ENCODE measurements at regions not wholly inside any gene's neighbourhood (a gene's known extent, or its start where the extent isn't known, plus 50 kb on each side); places are given as distances from the start of the nearest gene placed in this dataset.

- no peak for TF ChIP-seq POLR2A (IDR thresholded peaks at IDR 0.05)
- intact Hi-C loops (cut with DNase I; ENCODE audit: low total_unique reads) = no loop called here
- no peak overlapping the region for H3K4me3 ChIP-seq (ENCODE audit: low read depth, poor library complexity, severe bottlenecking)
- no peak for DNase-seq (ENCODE audit: low spot score in 2 of 2)
These were observed 397.9 kb upstream of the GOLIM4 start for GRCh38 chr3:168493412-168494205.

GRCh38 chr3:168490981-168491380 lies 395.3 kb upstream of the GOLIM4 start:
- TF ChIP-seq CTCF (IDR thresholded peaks at IDR 0.05) (no peak), POLR2A (IDR thresholded peaks at IDR 0.05) (no peak)

GRCh38 chr3:168489301-168489700 lies 393.6 kb upstream of the GOLIM4 start:
- H3K4me3 ChIP-seq (ENCODE audit: low read depth, poor library complexity, severe bottlenecking) = no peak overlapping the region
- intact Hi-C loops (cut with DNase I; ENCODE audit: low total_unique reads) = no loop called here
- no peak for TF ChIP-seq POLR2A (IDR thresholded peaks at IDR 0.05)
- no peak for TF ChIP-seq CTCF (IDR thresholded peaks at IDR 0.05)
- no peak for DNase-seq (ENCODE audit: low spot score in 2 of 2)

More at GRCh38 chr3:168490981-168491380, 395.3 kb upstream of the GOLIM4 start:
- WGBS, 2 donors = 47 to 48% methylated on average over 1 of the region's 1 CpG
- H3K4me3 ChIP-seq (ENCODE audit: low read depth, poor library complexity, severe bottlenecking) = no peak overlapping the region
- DNase-seq (ENCODE audit: low spot score in 2 of 2) = no peak
- intact Hi-C loops (cut with DNase I; ENCODE audit: low total_unique reads) = no loop called here

- intact Hi-C loops (cut with DNase I; ENCODE audit: low total_unique reads) = no loop called here
- WGBS, 2 donors = 28 to 39% methylated on average over 2 of the region's 2 CpGs
- no peak for DNase-seq (ENCODE audit: low spot score in 2 of 2)
- no peak for TF ChIP-seq POLR2A (IDR thresholded peaks at IDR 0.05)
- TF ChIP-seq CTCF (IDR thresholded peaks at IDR 0.05) = no peak
- no peak overlapping the region for H3K4me3 ChIP-seq (ENCODE audit: low read depth, poor library complexity, severe bottlenecking)
These were observed 390.2 kb upstream of the GOLIM4 start for GRCh38 chr3:168485936-168486335.

- no peak for DNase-seq (ENCODE audit: low spot score in 2 of 2)
- 83 to 85% methylated on average over 11 of the region's 11 CpGs for WGBS, 2 donors
- no peak overlapping the region for H3K4me3 ChIP-seq (ENCODE audit: low read depth, poor library complexity, severe bottlenecking)
- no peak for TF ChIP-seq POLR2A (IDR thresholded peaks at IDR 0.05)
- no peak for TF ChIP-seq CTCF (IDR thresholded peaks at IDR 0.05)
- intact Hi-C loops (cut with DNase I; ENCODE audit: low total_unique reads) = no loop called here
These were observed 380.7 kb upstream of the GOLIM4 start for GRCh38 chr3:168476360-168476980.

GRCh38 chr3:168475704-168476103 lies 380.0 kb upstream of the GOLIM4 start:
- TF ChIP-seq CTCF (IDR thresholded peaks at IDR 0.05) (no peak), POLR2A (IDR thresholded peaks at IDR 0.05) (no peak)
- H3K4me3 ChIP-seq (ENCODE audit: low read depth, poor library complexity, severe bottlenecking) = no peak overlapping the region
- intact Hi-C loops (cut with DNase I; ENCODE audit: low total_unique reads) = no loop called here
- WGBS, 2 donors = 93% methylated on average over 1 of the region's 1 CpG
- no peak for DNase-seq (ENCODE audit: low spot score in 2 of 2)
